Adipocyte (in vitro differentiated cells): ENCODE measurements at regions not wholly inside any gene's neighbourhood (a gene's known extent, or its start where the extent isn't known, plus 50 kb on each side); places are given as distances from the start of the nearest gene placed in this dataset.

Experiments used
- DNase-seq: peaks from one replicate; pipeline ENCODE4 v3.0.0-alpha.2; 2015; ENCODE audit warnings: low read depth
- H3K27me3 ChIP-seq: replicated peaks from 2 replicates; pipeline ENCODE4 v1.7.0; 2013; ENCODE audit warnings: mild to moderate bottlenecking, low read length, moderate library complexity; ENCODE audit not compliant: control insufficient read depth, insufficient read depth
- H3K36me3 ChIP-seq: 2 replicates; pipeline ENCODE4 v1.7.0; 2013; ENCODE audit warnings: low read length, mild to moderate bottlenecking, moderate library complexity; ENCODE audit not compliant: control insufficient read depth, insufficient read depth, severe bottlenecking
- H3K4me1 ChIP-seq: 2 replicates; pipeline ENCODE4 v1.7.0; 2013; ENCODE audit warnings: mild to moderate bottlenecking, low read length, moderate library complexity; ENCODE audit not compliant: control insufficient read depth, insufficient read depth
- H3K4me3 ChIP-seq: 2 replicates; pipeline ENCODE4 v1.7.0; 2013; ENCODE audit warnings: mild to moderate bottlenecking, low read length, moderate library complexity
- H3K9ac ChIP-seq: 2 replicates; pipeline ENCODE4 v1.7.0; 2013; ENCODE audit warnings: mild to moderate bottlenecking, low read length, moderate library complexity
- H3K9me3 ChIP-seq: 2 replicates; pipeline ENCODE4 v1.7.0; 2013; ENCODE audit warnings: mild to moderate bottlenecking, low read length, moderate library complexity; ENCODE audit not compliant: control insufficient read depth

DNA sequence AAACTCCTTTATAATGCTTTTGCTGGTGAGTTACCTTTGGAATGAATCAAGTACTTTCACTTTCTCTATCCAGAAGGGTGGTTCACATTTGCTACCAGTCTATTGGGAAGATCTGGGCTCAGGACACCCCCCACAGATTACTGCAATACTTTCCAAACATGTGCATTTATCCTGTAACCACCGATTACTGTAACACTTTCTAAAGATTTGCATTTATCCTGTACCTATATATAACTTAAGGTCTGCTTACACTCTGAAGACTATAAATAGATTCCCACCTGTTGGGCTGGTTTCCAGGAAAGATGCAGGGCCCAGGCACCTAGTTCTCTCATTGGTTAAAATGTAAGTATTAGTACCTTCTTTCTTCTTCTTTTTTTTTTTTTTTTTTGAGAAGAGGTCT is 113.0 kb upstream of the NEDD4L start:
- Histone ChIP-seq H3K9me3 (no peaks in the 10 kb centered on the region), H3K9ac (no peak overlapping the region), H3K4me1 (peaks cover 10% of the 10 kb centered on the region), H3K27me3 (no peaks in the 10 kb centered on the region), H3K36me3 (no peaks in the 10 kb centered on the region), H3K4me3 (peak overlapping the region; percentile 59)
- no peak for DNase-seq

DNA sequence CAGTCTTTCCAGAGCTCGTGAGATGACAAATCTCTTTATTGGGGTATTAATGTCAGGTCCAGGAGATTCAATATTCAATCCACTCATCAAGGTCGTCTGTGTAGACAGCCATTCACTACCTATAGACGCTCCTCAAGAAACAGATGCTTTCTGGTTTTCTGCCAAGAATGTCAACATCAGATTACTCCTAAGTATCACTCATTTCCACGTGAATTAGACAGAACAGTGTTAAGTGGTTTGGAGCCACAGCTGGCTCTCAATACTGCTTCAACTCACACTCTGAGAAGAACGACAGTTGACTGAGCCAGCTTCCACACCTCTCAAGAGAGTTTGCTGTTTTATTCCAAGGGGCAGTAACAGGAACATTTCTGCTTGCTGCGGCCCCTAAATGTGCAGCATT is 113.5 kb upstream of the NEDD4L start:
- DNase-seq, result no peak
- Histone ChIP-seq H3K4me3 (peak overlapping the region; percentile 59), H3K4me1 (peaks cover 15% of the 10 kb centered on the region), H3K27me3 (no peaks in the 10 kb centered on the region), H3K36me3 (no peaks in the 10 kb centered on the region), H3K9ac (no peak overlapping the region), H3K9me3 (no peaks in the 10 kb centered on the region)

DNA sequence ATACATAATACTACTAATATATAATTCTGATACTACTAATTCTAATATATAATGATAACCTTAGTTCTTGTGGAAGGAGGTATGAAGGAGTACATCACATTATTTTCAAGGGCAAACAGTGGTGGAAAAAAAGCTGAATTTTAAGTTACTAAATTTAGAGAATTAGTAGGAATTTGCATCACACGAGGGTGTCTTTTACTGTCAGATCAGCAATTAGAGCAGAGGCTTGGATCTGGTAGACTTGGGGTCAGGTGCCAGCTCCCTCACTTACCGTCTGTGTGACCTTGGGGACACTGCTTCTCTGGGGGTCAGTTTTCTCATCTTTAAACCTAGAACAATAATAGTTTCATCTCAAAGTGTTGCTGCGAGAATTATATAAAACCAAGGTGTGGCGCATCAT is 114.1 kb upstream of the NEDD4L start:
- no peak for DNase-seq
- Histone ChIP-seq H3K9me3 (no peaks in the 10 kb centered on the region), H3K36me3 (no peaks in the 10 kb centered on the region), H3K9ac (no peak overlapping the region), H3K27me3 (no peaks in the 10 kb centered on the region), H3K4me1 (peaks cover 15% of the 10 kb centered on the region), H3K4me3 (no peak overlapping the region)

DNA sequence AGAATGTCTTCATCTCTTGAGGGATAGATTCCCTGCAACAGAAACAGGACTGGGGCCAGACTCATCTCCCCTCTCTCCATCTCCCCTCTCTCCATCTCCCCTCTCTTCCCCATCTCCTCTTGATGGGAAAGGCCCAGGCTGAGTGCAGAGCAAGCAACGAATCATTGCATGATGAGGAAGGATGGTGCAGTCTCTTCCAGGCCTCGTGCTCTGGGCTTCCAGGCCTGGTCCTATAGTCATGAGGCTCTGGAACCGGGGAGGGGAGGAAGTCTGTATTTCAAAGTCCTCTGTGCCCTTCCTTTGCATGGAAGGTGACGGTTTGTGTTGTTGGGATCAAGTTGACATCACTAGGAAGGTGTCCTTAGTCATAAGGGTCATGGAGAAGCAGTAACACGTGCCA is 115.6 kb upstream of the NEDD4L start:
- H3K36me3 ChIP-seq, result no peaks in the 10 kb centered on the region
- H3K9ac ChIP-seq, result no peak overlapping the region
- no peak for DNase-seq
- no peaks in the 10 kb centered on the region for H3K9me3 ChIP-seq
- no peaks in the 10 kb centered on the region for H3K27me3 ChIP-seq
- peaks cover 15% of the 10 kb centered on the region for H3K4me1 ChIP-seq
- no peak overlapping the region for H3K4me3 ChIP-seq

DNA sequence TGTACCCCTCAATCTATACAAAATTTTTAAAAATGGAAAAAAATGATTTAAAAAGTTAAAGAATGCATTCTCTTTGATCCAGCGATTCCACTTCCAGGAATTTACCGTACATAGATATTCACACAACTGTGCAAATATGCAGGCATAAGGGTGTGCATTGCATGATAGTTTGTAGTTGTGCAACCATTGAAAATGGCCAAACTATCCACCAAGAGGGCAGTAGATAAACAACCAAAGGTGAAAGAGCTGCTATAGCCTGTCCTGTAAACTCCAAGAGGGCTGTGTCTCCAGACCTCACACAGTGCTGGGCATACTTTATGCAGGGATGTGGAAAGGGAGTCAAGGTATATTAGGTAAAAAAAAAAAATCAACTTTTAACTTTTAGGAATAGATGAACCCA is 116.5 kb upstream of the NEDD4L start:
- Histone ChIP-seq H3K4me1 (peaks cover 15% of the 10 kb centered on the region), H3K9ac (no peak overlapping the region), H3K36me3 (no peaks in the 10 kb centered on the region), H3K4me3 (no peak overlapping the region), H3K9me3 (no peaks in the 10 kb centered on the region), H3K27me3 (no peaks in the 10 kb centered on the region)
- no peak for DNase-seq

DNA sequence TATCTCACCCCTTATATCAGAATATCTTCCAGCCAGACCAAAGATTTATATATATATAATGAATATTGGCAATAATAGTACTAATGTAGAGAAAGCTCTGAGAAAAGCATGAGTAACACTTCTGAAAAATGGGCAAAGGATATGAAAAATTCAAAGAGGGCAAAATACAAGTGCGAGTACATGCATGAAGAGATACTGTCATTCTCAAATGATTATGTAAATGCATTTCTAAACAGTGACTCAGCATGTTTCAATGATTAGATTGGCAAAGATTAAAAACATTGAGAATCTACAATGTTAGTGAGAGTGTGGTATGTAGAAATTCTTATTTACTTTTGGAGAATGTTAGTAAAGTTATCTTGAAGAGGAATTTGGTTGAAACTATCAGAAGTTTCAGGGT is 118.3 kb upstream of the NEDD4L start:
- no peak overlapping the region for H3K9ac ChIP-seq
- H3K9me3 ChIP-seq, result no peaks in the 10 kb centered on the region
- peak; percentile 71 for DNase-seq
- H3K36me3 ChIP-seq, result no peaks in the 10 kb centered on the region
- H3K4me3 ChIP-seq, result no peak overlapping the region
- H3K4me1 ChIP-seq, result peaks cover 10% of the 10 kb centered on the region
- no peaks in the 10 kb centered on the region for H3K27me3 ChIP-seq

DNA sequence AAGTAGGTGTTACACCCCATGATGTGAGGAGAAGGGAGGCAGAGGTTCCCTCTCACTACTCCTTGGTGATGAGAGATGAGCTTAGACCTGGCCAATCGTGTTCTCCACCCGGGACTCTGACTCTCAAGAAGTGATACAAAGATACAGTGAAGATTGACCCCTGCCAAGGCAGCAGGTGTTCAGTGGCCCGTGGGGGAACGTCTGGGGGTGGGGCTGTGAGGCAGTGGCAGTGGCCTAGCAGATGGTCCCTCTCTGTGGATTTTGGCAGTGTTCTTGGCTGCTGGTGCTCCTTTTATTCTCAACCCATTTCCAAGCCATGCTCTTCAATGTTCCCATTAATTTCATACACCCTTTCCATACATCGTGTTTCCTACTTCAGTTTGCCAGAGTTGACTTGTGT is 120.4 kb upstream of the NEDD4L start:
- H3K36me3 ChIP-seq, result no peaks in the 10 kb centered on the region
- no peak for DNase-seq
- H3K27me3 ChIP-seq, result no peaks in the 10 kb centered on the region
- H3K9ac ChIP-seq, result no peak overlapping the region
- no peak overlapping the region for H3K4me3 ChIP-seq
- H3K9me3 ChIP-seq, result no peaks in the 10 kb centered on the region
- peaks cover 8% of the 10 kb centered on the region for H3K4me1 ChIP-seq

DNA sequence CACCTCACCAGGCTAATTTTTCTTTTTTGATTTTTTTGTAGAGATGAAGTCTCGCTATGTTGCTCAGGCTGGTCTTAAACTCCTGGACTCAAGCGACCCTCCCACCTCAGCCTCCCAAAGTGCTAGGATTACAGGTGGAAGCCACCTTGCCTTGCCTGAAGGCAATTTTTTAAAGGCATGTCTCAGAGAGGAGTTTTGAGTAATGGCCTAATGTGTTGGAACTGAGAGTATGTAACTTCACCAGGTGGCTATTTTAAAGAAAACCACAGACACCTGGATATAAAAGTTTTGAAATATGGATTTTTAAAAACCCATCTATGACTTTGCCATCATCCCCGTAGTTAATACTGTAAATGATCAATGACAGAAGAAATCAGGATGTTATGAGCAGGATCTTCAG is 119.8 kb upstream of the ATP8B1 start:
- no peaks in the 10 kb centered on the region for H3K36me3 ChIP-seq
- peaks cover 4% of the 10 kb centered on the region for H3K9me3 ChIP-seq
- H3K4me1 ChIP-seq, result peaks cover 8% of the 10 kb centered on the region
- H3K4me3 ChIP-seq, result no peak overlapping the region
- no peaks in the 10 kb centered on the region for H3K27me3 ChIP-seq
- DNase-seq, result no peak
- H3K9ac ChIP-seq, result no peak overlapping the region

DNA sequence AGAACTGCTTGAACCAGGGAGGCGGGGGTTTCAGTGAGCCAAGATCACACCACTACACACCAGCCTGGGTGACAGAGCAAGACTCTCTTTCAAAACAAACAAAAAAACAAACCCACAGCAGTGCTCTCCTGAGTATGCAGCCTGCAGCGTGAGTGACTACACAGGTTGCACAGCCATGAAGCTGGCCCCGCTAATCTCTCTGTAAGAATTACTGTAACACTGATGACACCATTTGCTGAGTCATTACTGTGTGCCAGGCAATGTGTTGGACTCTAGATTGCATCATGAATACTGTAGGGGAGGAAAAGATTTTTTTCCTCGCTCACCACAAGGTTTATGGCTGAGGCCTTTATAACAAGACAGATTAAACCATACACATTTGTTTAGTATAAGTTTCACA is 118.6 kb upstream of the ATP8B1 start:
- DNase-seq, result no peak
- Histone ChIP-seq H3K9me3 (peaks cover 4% of the 10 kb centered on the region), H3K9ac (no peak overlapping the region), H3K4me1 (peaks cover 8% of the 10 kb centered on the region), H3K4me3 (no peak overlapping the region), H3K27me3 (no peaks in the 10 kb centered on the region), H3K36me3 (no peaks in the 10 kb centered on the region)

DNA sequence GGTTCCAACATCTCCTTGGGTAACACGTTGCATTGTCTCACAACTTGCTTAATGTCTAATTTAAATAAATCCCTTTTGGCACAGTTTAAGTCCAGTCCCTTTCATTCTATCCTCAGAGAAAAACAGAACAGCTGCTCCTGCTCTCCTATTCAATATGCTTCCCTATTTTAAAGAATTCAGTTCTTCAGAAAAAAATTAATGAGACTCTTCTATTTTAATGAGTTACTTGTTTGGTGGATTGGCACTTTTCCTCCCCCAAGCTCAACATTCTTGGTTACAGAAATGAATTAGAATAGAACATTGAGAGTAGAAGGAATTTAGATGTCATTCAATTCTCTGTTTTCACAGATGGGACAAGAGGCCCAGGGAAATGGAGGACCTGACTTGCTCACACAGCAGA is 116.9 kb upstream of the ATP8B1 start:
- H3K9me3 ChIP-seq, result peaks cover 4% of the 10 kb centered on the region
- peaks cover 6% of the 10 kb centered on the region for H3K4me1 ChIP-seq
- H3K27me3 ChIP-seq, result no peaks in the 10 kb centered on the region
- no peaks in the 10 kb centered on the region for H3K36me3 ChIP-seq
- DNase-seq, result no peak
- H3K9ac ChIP-seq, result no peak overlapping the region
- H3K4me3 ChIP-seq, result no peak overlapping the region

DNA sequence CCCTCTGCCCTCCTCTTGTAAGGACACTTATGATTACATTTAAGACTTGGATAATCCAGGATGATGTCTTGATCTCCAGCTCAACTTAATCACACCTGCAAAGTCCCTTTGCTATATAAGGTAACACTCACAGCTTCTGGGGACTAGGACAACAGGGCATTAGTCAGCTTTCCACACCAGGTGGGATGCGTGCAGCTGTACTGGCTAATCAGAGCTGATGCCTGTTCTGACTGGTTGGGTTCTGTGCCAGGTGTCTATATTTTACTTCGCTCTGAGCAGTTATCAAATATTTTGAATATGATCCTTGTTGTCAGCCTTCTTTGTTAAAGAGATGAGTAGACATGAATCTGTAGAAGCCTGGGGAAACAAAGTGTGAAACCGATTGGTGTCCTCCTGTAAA is 115.5 kb upstream of the ATP8B1 start:
- H3K9ac ChIP-seq, result no peak overlapping the region
- no peaks in the 10 kb centered on the region for H3K36me3 ChIP-seq
- H3K4me1 ChIP-seq, result peaks cover 6% of the 10 kb centered on the region
- H3K4me3 ChIP-seq, result no peak overlapping the region
- no peaks in the 10 kb centered on the region for H3K27me3 ChIP-seq
- H3K9me3 ChIP-seq, result peaks cover 4% of the 10 kb centered on the region
- no peak for DNase-seq

DNA sequence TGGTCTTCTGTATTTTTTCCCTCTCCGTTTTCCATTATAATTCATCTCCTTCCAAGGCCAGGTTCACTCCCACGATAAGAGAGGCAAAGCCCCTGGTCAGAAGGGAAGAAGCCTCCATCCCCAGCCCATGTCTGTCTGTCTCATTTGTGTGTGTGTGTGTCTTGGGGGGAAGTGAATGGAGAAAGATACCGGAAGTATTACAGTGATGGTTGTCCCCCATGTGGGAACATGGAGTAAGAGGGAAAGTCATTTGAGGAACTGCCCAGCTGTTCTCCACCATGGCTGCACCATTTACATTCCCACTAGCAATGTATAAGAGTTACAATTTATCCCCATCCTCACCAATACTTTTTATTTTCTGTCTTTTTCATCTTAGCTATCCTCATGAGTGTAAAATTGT is 113.6 kb upstream of the ATP8B1 start:
- Histone ChIP-seq H3K4me1 (peaks cover 6% of the 10 kb centered on the region), H3K27me3 (no peaks in the 10 kb centered on the region), H3K4me3 (no peak overlapping the region), H3K36me3 (no peaks in the 10 kb centered on the region), H3K9ac (no peak overlapping the region), H3K9me3 (peaks cover 4% of the 10 kb centered on the region)
- no peak for DNase-seq
